Glutamatergic neuron (in vitro differentiated cells): ENCODE measurements at regions not wholly inside any gene's neighbourhood (a gene's known extent, or its start where the extent isn't known, plus 50 kb on each side); places are given as distances from the start of the nearest gene placed in this dataset.

Experiments
- DNase-seq: peaks from one replicate; pipeline ENCODE4 v3.0.0; 2022
- H3K27ac Mint-ChIP-seq: one replicate; pipeline ENCODE4 v1.8.0; 2020; ENCODE audit warnings: mild to moderate bottlenecking, mixed read lengths, inconsistent platforms; ENCODE audit not compliant: unreplicated experiment
- H3K27me3 Mint-ChIP-seq: one replicate; pipeline ENCODE4 v1.8.0; 2020; ENCODE audit warnings: mild to moderate bottlenecking, moderate library complexity, mixed read lengths, inconsistent platforms; ENCODE audit not compliant: unreplicated experiment
- H3K36me3 Mint-ChIP-seq: one replicate; pipeline ENCODE4 v1.8.0; 2020; ENCODE audit warnings: mild to moderate bottlenecking, mixed read lengths, inconsistent platforms; ENCODE audit not compliant: unreplicated experiment
- H3K4me1 Mint-ChIP-seq: one replicate; pipeline ENCODE4 v1.8.0; 2020; ENCODE audit warnings: mild to moderate bottlenecking, low read depth, mixed read lengths, inconsistent platforms; ENCODE audit not compliant: unreplicated experiment
- H3K4me3 Mint-ChIP-seq: one replicate; pipeline ENCODE4 v1.8.0; 2020; ENCODE audit warnings: mild to moderate bottlenecking, mixed read lengths, inconsistent platforms; ENCODE audit not compliant: unreplicated experiment
- H3K9me3 Mint-ChIP-seq: one replicate; pipeline ENCODE4 v1.8.0; 2020; ENCODE audit warnings: mild to moderate bottlenecking, moderate library complexity, mixed read lengths, inconsistent platforms; ENCODE audit not compliant: unreplicated experiment
- TF ChIP-seq, protein P1 (sequence below): fragments of 200-600 bp; sonication (generic); IDR thresholded peaks from one replicate; pipeline ENCODE4 v1.5.0; 2021; ENCODE audit not compliant: partially characterized antibody, unreplicated experiment

- Mint-ChIP-seq H3K4me1 (no peaks in the 10 kb centered on the region), H3K27ac (no peak overlapping the region), H3K9me3 (peaks cover 4% of the 10 kb centered on the region), H3K27me3 (no peaks in the 10 kb centered on the region), H3K36me3 (no peaks in the 10 kb centered on the region), H3K4me3 (no peak overlapping the region)
- no peak for DNase-seq
- TF ChIP-seq, protein P1, sequence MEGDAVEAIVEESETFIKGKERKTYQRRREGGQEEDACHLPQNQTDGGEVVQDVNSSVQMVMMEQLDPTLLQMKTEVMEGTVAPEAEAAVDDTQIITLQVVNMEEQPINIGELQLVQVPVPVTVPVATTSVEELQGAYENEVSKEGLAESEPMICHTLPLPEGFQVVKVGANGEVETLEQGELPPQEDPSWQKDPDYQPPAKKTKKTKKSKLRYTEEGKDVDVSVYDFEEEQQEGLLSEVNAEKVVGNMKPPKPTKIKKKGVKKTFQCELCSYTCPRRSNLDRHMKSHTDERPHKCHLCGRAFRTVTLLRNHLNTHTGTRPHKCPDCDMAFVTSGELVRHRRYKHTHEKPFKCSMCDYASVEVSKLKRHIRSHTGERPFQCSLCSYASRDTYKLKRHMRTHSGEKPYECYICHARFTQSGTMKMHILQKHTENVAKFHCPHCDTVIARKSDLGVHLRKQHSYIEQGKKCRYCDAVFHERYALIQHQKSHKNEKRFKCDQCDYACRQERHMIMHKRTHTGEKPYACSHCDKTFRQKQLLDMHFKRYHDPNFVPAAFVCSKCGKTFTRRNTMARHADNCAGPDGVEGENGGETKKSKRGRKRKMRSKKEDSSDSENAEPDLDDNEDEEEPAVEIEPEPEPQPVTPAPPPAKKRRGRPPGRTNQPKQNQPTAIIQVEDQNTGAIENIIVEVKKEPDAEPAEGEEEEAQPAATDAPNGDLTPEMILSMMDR = no peak
Measured at GRCh38 chr4:116024954-116025708, 911.7 kb upstream of the NDST4 start.

DNA sequence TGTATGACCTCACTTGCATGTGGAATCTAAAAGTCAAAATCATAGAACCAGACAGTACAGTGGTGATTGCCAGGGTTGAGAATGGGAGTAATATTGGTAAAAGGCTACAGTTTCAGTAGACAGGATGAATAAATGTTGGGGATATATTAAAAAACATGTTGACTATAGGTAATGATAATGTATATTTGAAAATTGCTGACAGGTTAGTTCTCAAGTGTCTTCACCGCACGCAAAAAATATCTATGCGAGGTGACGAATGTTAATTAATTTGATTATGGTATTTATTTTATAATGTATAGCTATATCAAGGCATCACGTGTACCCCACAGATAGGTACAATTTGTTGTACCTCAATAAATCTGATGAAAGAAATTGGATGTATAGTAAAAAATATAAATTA lies 909.6 kb upstream of the NDST4 start:
- Mint-ChIP-seq H3K4me3 (no peak overlapping the region), H3K9me3 (peaks cover 4% of the 10 kb centered on the region), H3K27me3 (no peaks in the 10 kb centered on the region), H3K27ac (no peak overlapping the region), H3K36me3 (no peaks in the 10 kb centered on the region), H3K4me1 (no peaks in the 10 kb centered on the region)
- TF ChIP-seq, protein P1 = no peak
- no peak for DNase-seq

- Mint-ChIP-seq H3K9me3 (peaks cover 13% of the 10 kb centered on the region), H3K4me1 (no peaks in the 10 kb centered on the region), H3K4me3 (no peak overlapping the region), H3K36me3 (peaks cover 8% of the 10 kb centered on the region), H3K27ac (no peak overlapping the region), H3K27me3 (peaks cover 4% of the 10 kb centered on the region)
- DNase-seq = no peak
- TF ChIP-seq, protein P1 = no peak
Measured at GRCh38 chr4:116020141-116020722, 906.8 kb upstream of the NDST4 start.

DNA sequence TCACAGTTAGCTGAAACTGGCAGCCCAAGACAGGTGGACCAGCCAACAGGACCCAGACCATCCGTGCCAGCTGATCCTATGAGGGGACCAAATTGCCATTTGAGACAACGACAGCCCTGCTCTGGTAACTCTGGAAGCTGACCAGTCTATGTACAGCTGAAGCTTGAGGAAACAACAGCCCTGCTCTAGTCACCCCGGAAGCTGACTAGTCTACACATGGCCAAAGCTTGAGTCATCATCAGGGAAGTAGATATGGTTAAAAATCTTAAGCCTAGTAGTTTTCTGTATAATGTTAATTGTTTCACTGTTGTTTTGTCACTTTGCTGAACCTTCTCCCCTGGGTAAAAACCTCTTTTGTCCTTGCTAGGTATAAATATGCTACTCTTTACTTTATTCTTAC lies 905.4 kb upstream of the NDST4 start:
- H3K36me3 Mint-ChIP-seq = peaks cover 14% of the 10 kb centered on the region
- H3K9me3 Mint-ChIP-seq = peaks cover 18% of the 10 kb centered on the region

More for the DNA sequence above, 905.4 kb upstream of the NDST4 start:
- no peak for DNase-seq
- Mint-ChIP-seq H3K4me3 (no peak overlapping the region), H3K27ac (no peak overlapping the region), H3K27me3 (peaks cover 4% of the 10 kb centered on the region), H3K4me1 (no peaks in the 10 kb centered on the region)
- TF ChIP-seq, protein P1 = no peak
